ENCODE measurements at regions not wholly inside any gene's neighbourhood (a gene's known extent, or its start where the extent isn't known, plus 50 kb on each side); places are given as distances from the start of the nearest gene placed in this dataset.

DNA sequence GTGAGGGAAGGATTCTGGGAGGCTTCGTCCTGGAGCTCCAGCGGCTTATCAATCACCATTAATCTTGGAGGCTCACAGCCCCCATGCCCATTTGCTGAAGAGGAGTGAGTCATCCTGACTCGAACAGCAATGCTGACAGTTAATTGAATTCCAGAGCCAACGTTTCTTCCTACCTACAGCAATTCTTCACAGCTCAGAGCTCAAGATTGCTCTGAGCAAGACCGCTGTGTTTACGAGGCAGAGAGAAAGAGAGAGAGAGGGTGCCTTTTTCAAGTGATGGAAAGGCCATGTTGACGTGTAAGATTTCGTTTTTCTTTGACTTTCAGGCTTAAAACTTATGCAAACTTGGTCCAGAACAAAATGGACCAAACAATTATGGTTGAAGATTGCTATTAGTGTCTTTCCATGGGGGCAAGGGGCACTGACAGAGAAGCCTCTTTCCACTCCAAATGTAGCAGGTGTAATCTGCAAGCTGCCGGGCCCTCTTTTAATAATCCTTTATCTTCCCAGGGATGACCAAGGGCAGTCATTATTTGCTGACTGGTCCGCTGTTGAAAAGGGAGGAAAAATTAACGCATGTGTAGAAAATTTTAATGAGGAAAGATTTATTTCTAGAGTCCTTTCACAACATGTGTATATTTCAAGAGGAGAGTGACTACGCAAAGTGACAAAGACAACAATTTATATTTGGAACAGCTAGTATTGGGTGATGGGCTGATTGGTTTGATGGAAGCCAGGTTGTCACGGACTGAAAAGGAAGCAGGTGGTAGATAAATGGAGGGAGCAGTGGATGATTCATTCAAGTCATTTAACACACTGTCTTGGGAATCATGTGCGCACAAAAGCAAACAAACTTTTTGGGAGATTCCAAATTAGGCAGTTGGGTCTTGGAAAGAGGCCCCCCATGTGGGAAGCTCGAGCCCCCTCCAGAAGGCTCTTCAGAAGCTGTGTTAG lies 136.1 kb upstream of the IRF2BP2 start:
- DNase-seq = peak; percentile 46

GRCh38 chr1:234745276-234745675 lies 135.3 kb upstream of the IRF2BP2 start:
- no peak for DNase-seq

DNA sequence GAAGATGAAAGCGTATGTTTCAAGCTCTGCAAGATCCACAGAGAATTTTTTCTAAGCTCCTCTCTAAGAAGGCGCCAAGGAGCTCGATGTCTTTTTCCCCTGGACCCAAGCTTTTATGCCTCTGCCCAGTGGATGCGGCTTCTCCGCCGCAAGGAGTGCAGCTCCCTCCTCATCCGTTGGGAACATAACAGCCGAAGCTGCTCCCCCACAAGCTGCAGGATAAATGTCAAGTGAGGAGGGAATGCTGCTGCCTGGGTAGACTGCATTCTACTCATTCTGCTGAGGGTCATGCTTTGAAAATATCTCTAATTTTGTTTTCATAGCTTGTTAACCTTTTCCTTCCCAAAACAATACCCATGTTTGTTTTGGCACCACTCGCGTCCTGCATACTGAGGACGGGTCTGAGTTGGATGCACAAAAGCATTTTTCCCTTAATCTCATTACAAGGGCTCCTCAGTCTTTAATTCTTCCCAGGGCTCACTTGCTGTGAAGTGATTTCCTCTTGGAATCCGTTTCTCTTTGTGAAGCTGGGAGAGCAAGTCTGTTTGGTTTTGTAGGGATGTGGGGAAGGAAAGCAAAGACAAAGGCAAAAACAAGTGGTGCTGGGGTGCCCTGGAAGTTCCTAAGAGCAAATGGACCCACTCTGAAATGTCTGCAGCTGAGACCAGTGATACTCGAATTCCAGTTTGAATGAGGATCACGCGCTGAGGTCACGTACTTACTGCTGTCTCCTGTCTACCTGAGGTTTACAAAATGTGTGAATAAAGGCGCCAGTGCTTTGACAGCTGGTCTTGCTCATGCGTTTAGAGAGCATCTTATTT lies 134.0 kb upstream of the IRF2BP2 start:
- DNase-seq = no peak

DNA sequence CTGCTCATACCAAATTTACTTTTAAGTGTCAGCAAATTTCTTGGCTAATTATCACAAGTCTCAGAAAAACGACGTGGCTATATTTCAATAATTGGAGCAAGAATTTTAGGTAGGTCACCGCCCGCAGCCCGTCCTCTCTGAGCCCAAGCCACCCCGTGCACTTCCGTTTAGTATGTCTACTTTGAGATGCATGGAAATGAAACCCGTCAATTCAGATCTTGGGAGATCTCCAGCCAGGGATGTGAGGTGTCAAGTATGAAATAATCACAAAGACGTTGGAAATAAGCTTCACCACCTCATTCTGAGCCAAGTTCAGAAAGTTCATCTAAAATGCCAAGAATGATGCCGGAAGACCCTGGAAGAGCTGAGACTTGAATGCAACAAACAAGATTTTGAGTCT lies 132.6 kb upstream of the IRF2BP2 start:
- DNase-seq = no peak

DNA sequence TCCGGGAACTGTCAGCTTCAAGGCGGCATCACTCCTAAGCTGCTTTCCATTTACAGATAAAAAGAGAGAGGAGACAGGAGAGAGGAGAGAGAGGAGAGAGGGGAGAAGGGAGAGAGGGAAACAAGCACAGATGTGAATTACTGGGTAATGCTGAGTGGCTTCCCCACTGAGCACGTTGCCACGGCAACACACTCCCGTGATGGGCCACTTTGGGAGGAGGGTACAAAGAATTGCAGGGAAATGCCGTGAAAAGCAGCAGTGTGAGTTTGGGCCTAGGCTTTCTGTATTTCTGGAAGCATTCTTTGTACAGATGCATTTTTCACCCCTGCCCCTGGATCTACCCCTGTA lies 128.0 kb upstream of the IRF2BP2 start:
- no peak for DNase-seq

DNA sequence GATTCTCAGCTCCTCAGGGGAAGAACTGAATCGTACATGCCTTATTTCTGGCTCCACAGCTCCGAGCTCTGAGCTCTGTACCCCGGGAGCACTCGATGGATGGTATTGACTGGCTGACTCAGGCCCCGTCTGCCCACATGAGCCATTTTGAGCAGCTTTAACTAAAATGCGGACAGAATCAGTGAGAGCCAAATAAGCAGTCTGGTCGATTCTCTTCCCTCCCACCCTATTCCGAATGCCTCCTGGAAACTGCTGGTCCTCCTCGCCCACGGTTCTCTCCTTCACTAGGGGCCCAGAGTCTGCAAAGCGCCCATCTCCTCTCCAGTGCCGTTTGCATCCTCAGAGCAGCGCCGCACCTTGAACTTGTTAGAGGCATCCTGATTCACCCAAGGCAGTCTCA lies 125.9 kb upstream of the IRF2BP2 start:
- no peak for DNase-seq

DNA sequence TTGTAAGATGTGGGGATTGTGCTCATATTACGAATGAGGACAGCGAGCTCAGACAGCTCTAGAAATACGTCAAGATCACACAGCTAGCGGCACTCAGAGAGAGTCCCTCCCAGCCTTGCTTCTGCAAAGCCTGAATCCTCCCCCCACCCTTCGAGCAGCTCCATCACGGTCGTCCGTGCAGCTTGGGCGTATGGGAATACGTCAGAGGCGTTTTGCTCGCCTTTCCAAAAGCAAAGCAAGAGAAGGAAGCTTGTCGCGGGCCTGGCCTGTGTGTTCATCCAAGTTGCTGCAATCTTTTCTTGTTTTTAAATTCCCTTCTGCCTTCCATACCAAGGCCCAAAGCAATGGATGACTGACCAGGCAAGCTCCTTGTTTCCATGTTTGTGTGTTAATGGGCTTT lies 125.5 kb upstream of the IRF2BP2 start:
- DNase-seq = no peak

DNA sequence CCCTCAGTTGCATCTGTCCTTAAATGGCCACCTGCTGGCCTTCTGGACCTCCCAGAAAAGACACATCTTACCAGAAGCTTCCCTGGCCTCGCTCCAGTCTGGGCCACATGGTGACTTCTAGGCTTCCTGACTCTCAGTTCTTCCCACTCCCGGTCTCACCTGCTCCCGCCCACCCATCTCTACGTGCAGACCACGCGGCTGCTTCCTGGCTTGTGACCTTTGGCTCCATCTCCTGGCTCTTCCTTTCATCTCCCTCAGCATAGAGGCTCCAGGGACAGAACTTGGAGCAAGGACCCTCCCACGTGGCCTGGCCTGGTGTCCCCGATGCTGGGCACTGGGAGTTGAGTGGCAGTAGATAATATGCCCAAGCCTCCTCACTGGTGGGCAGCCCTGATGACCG lies 124.9 kb upstream of the IRF2BP2 start:
- no peak for DNase-seq

- DNase-seq = no peak
Measured at GRCh38 chr1:234734412-234734835, 124.4 kb upstream of the IRF2BP2 start.

DNA sequence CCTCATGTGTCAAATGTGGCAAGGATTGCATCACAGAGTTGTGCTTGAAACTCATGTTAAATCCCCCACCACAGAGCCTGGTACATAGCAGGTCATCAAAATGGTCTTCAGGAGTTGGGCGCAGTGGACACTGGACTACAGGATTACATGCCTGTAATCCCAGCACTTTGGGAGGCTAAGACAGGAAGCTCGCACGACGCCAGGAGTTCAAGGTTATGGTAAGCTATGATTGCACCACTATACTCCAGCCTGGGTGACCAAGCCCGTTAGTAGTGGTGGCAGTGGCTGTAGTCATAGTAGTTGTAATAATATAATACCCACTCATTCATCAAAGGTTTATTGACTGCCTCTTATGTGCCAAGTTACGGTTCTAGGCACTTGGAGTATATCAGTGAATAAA lies 123.4 kb upstream of the IRF2BP2 start:
- no peak for DNase-seq

DNA sequence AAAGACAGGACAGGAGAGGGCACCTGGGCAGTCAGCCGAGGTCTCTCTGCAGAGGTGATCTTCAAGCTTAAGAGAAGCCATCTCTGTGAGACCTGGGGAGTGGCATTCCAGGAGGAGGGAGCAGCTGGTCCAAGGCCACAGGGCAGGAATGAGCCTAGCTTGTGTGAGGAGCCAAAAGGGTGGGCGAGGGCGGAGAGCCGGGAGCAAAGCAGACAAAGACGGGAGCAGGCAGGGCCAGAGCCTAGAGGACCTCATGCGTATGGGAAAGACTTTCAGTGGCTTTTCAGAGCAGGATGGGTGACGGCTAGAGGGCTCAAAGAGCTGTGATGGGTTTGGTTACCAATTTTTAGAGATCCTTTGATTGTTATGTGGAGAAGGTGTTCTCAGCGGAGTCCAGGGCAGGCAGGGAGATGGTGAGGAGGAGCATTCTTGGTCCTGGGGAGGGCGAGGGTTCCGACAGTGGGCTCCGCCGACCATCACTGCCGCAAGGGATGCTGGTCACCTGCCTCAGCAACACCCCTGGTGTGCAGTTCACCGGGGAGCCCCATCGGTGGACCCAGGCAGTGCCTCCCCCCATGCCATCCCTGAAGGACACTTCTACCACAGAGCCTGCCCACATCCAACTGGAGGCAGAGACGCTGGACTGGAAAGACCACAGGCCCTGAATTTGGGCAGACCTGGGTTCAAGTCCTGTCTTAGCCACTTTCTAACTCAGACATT lies 122.9 kb upstream of the IRF2BP2 start:
- no peak for DNase-seq

DNA sequence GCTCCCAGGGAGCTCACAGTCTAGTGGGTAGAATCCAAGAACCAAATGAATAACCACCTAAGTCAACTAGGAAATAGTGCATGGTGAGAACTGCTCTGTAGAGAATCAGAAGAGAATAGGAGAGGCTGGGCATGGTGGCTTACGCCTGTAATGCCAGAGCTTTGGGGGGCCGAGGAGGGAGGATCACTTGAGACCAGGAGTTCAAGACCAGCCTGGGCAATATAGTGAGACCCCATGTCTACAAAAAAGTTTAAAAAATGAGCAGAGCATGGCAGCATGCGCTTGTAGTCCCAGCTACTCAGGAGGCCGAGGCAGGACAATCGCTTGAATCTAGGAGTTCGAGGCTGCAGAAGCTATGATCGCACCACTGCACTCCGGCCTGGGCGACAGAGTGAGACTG lies 122.3 kb upstream of the IRF2BP2 start:
- no peak for DNase-seq

DNA sequence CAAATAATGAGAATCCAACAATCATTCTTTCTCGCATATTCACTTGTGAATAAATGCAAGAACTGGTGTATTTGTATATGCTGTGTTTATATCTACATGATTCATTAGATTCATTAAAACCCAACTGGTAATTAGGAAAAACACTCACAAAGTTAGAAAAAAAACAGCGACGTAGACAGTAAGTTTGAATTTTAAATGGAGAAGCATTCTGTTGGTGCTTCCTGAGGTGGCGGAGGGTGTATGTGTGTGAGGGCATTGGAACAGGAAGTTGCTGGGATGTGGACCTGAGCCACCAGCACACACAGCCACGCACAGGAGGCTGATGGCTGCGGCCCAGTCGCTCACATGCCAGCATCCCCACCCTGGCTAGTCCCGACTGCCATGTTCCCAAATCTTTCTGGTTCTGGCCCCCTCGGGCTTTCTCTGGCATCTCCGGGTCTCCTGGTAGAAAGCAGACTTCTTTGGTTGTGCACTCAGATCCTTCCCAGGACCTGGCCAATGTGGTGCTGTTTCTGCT lies 121.6 kb upstream of the IRF2BP2 start:
- DNase-seq = no peak

DNA sequence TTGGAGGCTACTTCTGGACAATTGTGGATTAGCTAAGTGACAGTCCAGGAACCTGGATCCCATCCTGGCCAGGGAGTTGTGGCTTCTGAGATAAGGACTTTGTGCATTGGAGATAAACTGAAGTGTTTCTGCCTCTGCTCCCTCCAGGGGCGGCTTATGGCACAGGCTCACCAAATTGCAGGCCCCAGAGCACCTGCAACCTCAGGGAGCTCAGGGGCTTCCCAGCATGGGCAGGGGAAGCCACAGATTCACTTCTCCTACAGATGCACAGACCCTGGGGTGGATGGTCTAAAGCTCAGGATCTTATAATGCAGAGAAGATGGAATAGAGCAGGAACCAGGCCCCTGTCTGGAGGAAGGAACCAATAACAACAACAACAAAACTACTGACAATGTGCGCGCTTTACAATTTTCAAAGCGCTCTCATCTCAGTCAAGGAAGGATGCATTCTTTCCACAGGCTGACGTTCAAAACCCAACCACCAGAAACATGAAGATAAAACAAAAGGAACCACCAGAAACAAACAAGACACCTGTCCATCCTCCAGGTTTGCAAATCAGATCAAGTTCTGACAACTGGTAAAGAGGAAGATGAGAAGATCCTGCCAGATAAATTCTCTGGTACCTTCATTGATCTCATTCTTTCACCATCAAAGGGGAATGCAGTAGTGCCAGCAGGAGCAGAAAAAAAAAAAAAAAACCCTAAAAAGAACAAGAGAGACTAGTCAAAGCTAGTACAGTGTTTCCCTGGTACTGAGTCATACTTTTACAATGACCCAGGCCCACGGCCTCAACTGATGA lies 121.0 kb upstream of the IRF2BP2 start:
- peak; percentile 74 for DNase-seq

DNA sequence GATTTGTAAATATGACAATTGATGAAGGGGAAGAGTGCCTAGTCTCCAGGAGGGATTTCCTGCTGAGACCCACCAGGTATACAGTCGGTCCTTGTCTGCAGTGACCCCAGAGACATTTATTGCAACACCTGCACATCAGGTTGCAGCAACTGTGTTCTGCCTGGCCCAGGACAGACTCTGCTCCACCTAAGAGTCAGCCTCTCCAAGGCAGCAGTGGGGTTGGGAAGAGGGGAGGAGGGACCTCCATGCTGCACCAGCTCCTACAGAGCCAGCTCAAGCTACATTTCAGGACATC lies 120.4 kb upstream of the IRF2BP2 start:
- DNase-seq = no peak

GRCh38 chr1:234729561-234730474 lies 119.8 kb upstream of the IRF2BP2 start:
- DNase-seq = no peak

DNA sequence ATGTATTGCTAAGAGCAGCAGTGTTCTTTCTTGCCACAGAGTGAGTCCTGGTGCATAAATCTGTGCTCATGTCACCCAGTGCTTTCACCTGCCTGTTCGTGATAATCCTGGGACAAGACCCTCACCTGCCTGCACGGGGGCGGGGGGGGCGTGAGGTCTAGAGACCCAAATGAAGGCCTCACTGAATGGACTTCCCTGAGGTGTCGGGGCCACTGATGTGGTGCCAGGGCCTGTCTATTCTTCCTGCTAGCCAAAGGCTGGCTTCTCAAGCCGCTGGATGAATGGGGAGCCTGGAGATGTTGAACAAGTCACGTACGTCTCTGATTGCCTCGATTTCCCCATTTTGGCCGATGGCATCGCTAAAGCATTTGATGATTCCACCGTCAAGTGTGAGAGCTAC lies 118.8 kb upstream of the IRF2BP2 start:
- DNase-seq = no peak

DNA sequence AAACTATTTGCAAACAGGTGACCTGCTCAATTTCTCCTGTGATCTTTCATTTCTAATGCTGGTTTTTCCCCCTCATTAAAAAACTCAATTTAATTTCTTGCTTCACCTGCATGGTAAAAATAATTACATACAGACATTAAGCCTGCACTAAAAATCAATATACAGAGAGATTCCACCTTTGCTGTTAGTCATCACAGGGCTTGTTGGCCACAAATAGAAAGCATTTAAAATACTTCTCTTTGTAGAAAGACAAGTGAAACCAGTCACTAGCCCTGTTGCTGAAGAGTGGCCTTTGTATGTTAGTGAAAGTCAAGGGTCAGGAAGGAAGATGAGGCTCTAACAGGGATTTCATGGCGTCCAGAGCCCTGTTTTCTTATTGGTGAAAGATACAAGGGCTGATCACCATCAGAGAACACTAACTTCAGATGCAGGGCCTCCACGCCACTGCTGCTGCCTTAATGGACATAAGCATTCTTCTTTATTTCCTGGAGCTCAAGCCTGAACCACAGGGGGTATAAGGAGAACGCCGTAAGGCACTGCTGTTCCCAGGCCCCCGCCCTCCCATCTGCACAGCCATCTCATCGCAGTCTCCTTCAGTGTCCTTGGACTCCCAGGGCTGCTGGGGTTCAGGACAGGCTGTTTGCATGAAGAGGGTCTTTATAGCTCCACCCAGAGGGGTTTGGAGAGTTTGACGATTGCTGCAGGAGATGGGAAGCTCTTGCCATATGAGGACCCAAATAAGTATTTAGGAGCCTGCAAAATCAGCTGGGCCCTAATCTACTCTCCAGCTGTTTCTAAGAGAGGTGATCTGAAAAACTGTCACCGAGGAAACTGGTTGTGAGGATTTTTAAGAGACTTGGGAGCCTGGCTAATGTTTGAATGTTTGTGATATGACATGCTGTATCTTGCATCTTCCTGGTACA lies 117.3 kb upstream of the IRF2BP2 start:
- peak; percentile 33 for DNase-seq

DNA sequence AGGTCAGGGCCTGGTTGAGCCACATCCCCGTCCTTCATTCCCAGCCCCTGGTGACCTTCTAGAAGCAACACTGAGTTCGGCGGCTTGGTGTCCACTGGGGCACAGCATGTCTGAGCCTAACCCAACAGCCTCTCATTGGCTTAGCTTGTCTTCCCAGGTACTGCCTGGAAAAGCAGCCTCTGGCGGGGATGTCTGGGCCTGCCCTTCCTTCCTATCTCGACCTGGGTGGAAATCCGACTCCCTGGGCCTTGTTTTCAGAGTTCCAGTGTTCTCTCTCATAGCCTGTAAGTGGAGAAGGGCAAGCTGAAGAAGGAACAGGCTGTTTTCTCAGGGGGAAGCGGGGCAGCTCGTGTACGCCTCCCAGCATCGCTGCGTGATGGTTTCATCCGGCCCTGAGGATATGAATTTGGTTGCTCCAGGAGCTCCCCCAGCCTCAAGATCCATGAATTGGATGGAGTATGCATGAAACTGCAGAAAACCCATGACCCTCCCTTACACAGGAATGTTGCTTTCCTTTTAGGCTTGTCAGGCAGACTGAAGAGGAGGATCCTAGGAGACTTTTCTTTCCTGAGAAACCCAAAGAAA lies 116.5 kb upstream of the IRF2BP2 start:
- no peak for DNase-seq
